ENCODE measurements at regions not wholly inside any gene's neighbourhood (a gene's known extent, or its start where the extent isn't known, plus 50 kb on each side); places are given as distances from the start of the nearest gene placed in this dataset.

DNA sequence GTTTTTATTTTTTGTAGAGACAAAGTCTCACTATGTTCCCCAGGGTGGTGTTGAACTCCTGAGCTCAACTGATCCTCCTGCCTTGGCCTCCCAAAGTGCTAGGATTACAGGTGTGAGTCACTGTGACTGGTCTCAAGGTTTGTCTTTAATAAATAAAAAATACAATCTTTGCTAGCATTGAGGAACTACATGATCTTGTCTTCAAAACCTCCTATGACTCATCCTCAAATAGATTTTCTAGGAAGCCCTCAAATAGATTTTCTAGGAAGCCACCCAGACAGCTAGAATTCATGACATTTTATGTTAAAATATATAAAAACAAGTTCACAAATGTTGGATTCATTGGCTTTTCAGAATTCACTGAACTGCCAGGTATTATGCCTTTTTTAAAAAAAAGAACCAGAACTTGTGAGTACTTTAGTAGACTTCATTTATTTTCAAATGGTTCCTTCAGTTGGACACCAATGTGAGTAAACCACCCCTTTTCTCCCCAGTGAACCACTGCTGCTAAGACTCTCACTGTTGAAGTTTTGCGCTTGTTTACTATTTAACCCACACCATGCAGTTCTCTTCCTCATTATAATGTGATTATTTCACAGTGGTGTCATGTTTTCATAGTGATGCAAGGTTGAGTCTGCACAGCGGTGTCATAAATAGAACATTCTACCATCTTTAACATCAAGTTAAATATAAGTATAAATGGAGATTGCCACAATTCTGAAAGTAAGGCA, 303.9 kb downstream of the CASP12 start:
- TF ChIP-seq ZBTB7A (IDR thresholded peaks at IDR 0.05; ENCODE audit: low read depth) = no peak

DNA sequence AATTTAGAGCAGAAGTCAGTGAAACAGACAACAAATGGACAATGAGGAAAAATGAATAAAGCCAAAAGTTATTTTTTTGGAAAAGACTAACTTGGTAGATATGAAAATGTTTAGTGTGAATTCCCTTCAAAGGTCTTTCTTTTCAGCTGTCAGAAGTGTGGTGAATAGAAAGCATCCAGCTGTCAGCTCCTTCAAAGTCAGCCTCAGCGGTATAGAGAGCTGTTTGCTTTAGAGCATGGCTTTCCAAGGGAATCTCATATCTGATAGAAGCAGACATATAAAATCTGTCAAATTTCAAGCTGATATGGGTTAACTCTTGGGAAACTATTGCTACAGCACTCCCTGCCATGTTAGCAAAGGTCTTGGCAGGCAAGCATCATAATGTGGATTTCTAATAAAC, 309.3 kb downstream of the CASP12 start:
- TF ChIP-seq EP300 (IDR thresholded peaks at IDR 0.05; ENCODE audit: borderline replicate concordance) = no peak
- TF ChIP-seq TCF12 (IDR thresholded peaks at IDR 0.05; ENCODE audit: low read depth) = no peak
- TF ChIP-seq EGR1 (IDR thresholded peaks at IDR 0.05) = no peak
- TF ChIP-seq FOXM1 (IDR thresholded peaks at IDR 0.05; ENCODE audit: borderline replicate concordance, low read depth) = no peak
- TF ChIP-seq, protein P1, sequence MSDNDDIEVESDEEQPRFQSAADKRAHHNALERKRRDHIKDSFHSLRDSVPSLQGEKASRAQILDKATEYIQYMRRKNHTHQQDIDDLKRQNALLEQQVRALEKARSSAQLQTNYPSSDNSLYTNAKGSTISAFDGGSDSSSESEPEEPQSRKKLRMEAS (IDR thresholded peaks at IDR 0.05) = no peak
- no peak for TF ChIP-seq TEAD4 (IDR thresholded peaks at IDR 0.05)
- no peak for TF ChIP-seq RAD21 (IDR thresholded peaks at IDR 0.05; ENCODE audit: low read depth)
- TF ChIP-seq CREB1 (IDR thresholded peaks at IDR 0.05; ENCODE audit: low read depth) = no peak
- TF ChIP-seq TAF1 (IDR thresholded peaks at IDR 0.05; ENCODE audit: low read depth) = no peak
- no peak for TF ChIP-seq NFIC (IDR thresholded peaks at IDR 0.05)
- TF ChIP-seq, protein P2, sequence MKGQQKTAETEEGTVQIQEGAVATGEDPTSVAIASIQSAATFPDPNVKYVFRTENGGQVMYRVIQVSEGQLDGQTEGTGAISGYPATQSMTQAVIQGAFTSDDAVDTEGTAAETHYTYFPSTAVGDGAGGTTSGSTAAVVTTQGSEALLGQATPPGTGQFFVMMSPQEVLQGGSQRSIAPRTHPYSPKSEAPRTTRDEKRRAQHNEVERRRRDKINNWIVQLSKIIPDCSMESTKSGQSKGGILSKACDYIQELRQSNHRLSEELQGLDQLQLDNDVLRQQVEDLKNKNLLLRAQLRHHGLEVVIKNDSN (IDR thresholded peaks at IDR 0.05) = no peak
- TF ChIP-seq, protein P3, sequence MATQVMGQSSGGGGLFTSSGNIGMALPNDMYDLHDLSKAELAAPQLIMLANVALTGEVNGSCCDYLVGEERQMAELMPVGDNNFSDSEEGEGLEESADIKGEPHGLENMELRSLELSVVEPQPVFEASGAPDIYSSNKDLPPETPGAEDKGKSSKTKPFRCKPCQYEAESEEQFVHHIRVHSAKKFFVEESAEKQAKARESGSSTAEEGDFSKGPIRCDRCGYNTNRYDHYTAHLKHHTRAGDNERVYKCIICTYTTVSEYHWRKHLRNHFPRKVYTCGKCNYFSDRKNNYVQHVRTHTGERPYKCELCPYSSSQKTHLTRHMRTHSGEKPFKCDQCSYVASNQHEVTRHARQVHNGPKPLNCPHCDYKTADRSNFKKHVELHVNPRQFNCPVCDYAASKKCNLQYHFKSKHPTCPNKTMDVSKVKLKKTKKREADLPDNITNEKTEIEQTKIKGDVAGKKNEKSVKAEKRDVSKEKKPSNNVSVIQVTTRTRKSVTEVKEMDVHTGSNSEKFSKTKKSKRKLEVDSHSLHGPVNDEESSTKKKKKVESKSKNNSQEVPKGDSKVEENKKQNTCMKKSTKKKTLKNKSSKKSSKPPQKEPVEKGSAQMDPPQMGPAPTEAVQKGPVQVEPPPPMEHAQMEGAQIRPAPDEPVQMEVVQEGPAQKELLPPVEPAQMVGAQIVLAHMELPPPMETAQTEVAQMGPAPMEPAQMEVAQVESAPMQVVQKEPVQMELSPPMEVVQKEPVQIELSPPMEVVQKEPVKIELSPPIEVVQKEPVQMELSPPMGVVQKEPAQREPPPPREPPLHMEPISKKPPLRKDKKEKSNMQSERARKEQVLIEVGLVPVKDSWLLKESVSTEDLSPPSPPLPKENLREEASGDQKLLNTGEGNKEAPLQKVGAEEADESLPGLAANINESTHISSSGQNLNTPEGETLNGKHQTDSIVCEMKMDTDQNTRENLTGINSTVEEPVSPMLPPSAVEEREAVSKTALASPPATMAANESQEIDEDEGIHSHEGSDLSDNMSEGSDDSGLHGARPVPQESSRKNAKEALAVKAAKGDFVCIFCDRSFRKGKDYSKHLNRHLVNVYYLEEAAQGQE (IDR thresholded peaks at IDR 0.05; ENCODE audit: low read depth) = no peak
- TF ChIP-seq YY1 (IDR thresholded peaks at IDR 0.05; ENCODE audit: low read depth) = no peak
- no peak for TF ChIP-seq ZBTB7A (IDR thresholded peaks at IDR 0.05; ENCODE audit: low read depth)
- TF ChIP-seq CEBPB (IDR thresholded peaks at IDR 0.05) = no peak

DNA sequence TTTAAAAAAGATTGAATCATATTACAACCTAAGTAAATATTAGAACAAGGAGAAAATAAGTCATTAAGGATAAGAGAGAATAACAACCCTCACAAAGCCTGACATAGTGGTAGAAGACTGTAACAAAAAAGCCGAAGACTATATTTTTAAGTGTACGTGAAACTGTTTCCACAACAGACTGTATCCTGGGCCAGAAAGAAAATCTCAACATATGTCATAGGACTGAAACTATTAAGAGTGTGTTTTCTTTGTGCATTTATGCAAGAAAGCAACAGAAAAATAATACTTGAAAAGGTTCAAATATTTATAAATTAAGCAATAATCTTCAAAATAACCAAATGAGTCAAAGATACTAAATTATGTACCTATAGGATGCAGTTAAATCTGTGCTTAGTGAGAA, 309.8 kb downstream of the CASP12 start:
- TF ChIP-seq, protein P3 (IDR thresholded peaks at IDR 0.05; ENCODE audit: low read depth) = no peak
- no peak for TF ChIP-seq TEAD4 (IDR thresholded peaks at IDR 0.05)
- TF ChIP-seq YY1 (IDR thresholded peaks at IDR 0.05; ENCODE audit: low read depth) = no peak
- TF ChIP-seq EGR1 (IDR thresholded peaks at IDR 0.05) = no peak
- no peak for TF ChIP-seq TCF12 (IDR thresholded peaks at IDR 0.05; ENCODE audit: low read depth)
- no peak for TF ChIP-seq ZBTB7A (IDR thresholded peaks at IDR 0.05; ENCODE audit: low read depth)

DNA sequence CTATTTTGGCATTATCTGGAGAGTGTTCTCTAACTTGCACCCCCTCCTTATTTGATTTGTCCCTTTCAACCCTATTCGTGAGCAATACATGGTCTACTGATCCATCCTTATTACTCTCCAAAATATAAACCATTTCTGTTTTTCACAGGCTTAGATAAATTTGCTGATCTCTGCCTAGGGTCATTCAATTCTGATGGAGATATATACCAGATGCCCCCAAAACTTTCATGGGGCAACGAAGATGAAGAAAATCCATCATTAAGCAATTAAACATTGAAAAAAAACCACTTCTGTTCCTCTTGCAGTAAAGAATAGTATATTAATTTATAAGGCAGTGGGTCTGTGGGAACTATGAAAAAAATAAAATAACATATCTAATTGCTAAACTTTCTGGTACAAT, 313.4 kb downstream of the CASP12 start:
- TF ChIP-seq ZBTB7A (IDR thresholded peaks at IDR 0.05; ENCODE audit: low read depth) (no peak), YY1 (IDR thresholded peaks at IDR 0.05; ENCODE audit: low read depth) (no peak), RAD21 (IDR thresholded peaks at IDR 0.05; ENCODE audit: low read depth) (no peak), FOXM1 (IDR thresholded peaks at IDR 0.05; ENCODE audit: borderline replicate concordance, low read depth) (no peak), CEBPB (IDR thresholded peaks at IDR 0.05) (no peak), TAF1 (IDR thresholded peaks at IDR 0.05; ENCODE audit: low read depth) (no peak), TCF12 (IDR thresholded peaks at IDR 0.05; ENCODE audit: low read depth) (no peak), EP300 (IDR thresholded peaks at IDR 0.05; ENCODE audit: borderline replicate concordance) (no peak), CREB1 (IDR thresholded peaks at IDR 0.05; ENCODE audit: low read depth) (no peak), NFIC (IDR thresholded peaks at IDR 0.05) (no peak), TEAD4 (IDR thresholded peaks at IDR 0.05) (no peak), EGR1 (IDR thresholded peaks at IDR 0.05) (no peak)
- TF ChIP-seq, protein P3 (IDR thresholded peaks at IDR 0.05; ENCODE audit: low read depth) = no peak
- TF ChIP-seq, protein P1 (IDR thresholded peaks at IDR 0.05) = no peak
- TF ChIP-seq, protein P2 (IDR thresholded peaks at IDR 0.05) = no peak
